VCaP (cell line): ENCODE measurements at regions not wholly inside any gene's neighbourhood (a gene's known extent, or its start where the extent isn't known, plus 50 kb on each side); places are given as distances from the start of the nearest gene placed in this dataset.

Experiments
- H3K27ac ChIP-seq: fragments of 450-650 bp; 2 replicates; pipeline ENCODE4 v1.5.1; 2017
- TF ChIP-seq, protein P1 (sequence below): fragments of 450-650 bp; conservative IDR thresholded peaks from 2 replicates; pipeline ENCODE4 v1.5.1; 2017; ENCODE audit warnings: mild to moderate bottlenecking, moderate library complexity

DNA sequence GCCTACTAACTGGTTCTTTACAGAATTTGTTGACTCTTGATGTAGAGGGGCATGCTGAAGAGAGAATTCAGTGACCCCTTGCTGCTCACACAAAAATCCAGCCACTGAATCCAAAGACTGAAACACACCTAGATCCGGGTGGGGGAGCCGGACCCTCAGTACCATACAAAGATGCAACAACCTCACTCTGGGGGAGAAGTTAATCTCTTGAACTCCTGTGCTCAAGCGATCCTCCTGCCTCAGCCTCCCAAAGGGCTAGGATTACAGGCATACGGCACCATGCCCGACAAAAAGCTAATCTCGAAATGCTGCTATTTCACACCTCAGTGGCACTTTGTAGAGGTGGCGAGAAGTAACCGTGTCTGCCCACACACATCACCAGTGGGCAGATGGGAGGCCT lies 88.8 kb upstream of the HELT start:
- TF ChIP-seq, protein P1, sequence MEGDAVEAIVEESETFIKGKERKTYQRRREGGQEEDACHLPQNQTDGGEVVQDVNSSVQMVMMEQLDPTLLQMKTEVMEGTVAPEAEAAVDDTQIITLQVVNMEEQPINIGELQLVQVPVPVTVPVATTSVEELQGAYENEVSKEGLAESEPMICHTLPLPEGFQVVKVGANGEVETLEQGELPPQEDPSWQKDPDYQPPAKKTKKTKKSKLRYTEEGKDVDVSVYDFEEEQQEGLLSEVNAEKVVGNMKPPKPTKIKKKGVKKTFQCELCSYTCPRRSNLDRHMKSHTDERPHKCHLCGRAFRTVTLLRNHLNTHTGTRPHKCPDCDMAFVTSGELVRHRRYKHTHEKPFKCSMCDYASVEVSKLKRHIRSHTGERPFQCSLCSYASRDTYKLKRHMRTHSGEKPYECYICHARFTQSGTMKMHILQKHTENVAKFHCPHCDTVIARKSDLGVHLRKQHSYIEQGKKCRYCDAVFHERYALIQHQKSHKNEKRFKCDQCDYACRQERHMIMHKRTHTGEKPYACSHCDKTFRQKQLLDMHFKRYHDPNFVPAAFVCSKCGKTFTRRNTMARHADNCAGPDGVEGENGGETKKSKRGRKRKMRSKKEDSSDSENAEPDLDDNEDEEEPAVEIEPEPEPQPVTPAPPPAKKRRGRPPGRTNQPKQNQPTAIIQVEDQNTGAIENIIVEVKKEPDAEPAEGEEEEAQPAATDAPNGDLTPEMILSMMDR, result no peak
- H3K27ac ChIP-seq, result no peak overlapping the region

DNA sequence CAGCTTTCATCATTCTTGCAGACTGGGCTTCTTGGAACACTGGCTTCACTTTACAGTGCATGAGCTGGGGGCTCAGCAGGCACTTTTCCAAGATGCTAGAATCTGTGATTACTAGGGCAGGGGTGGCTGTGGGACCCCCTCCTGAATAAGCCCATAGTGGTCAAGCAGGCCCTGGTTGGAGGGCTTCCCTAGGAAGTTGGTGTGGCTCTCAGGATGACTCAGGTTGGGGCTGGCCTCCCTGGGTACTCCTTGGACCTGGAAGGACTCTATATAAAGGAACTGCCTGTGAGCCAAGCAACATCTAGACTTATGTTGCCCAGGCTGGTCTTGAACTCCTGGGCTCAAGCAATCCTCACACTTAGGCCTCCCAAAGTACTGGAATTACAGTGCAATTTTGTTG lies 88.3 kb upstream of the HELT start:
- H3K27ac ChIP-seq, result no peak overlapping the region
- TF ChIP-seq, protein P1, result no peak

DNA sequence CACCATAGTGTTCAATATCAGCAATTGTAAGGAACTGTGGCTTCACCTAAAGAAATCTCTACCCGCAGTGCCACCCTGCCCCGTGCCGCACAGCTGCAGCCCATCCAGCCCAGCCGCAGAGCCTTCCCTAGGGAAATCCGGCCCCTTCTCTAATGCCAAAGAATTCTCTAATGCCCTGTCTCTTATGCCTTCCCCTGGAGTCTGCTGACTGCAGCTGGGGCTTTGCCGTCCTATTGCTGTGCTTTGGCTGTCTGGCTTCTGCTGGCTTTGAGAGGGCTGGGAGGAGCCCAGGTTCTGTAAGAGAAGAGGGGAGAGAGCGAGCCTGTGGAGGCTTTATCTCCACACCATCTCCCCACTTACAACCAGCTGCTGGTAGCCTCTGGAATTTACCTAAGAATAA lies 85.9 kb upstream of the HELT start:
- TF ChIP-seq, protein P1, result no peak
- H3K27ac ChIP-seq, result no peak overlapping the region

DNA sequence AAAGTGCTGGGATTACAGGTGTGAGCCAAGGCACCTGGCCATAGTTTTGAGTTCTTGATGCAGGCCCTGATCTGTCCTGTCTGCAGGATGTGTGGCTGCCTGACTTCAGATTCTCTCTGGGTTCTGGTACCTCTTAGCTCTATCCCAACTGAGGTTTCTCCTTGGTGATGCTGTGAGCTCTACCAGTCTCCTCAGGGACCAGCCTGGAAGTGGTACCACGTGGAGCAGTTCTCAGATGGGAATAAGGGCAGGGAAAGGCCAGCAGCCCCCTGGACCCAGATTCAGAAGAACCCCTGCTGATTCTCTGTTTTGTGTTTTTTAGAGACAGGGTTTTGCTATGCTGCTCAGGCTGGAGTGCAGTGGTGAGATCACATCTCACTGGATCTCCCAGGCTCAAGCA lies 85.0 kb upstream of the HELT start:
- TF ChIP-seq, protein P1, result no peak
- no peak overlapping the region for H3K27ac ChIP-seq

DNA sequence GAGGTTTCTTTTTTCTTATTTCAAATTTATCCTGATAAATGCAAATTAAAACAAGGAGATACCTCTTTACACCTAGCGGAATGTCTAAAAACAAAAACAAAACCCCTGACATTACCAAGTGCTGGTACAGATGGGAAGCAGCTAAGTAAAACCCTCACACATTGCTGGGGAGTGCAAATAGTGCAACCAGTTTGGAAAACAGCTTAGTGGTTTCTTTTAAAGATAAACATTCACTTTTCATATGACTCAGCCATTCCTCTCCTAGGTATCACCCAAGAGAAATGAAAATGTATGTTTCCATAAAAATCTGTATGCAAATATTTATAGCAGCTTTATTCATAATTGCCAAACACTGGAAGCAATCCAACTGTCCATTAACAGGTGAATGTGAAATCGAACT lies 84.1 kb upstream of the HELT start:
- H3K27ac ChIP-seq, result no peak overlapping the region
- TF ChIP-seq, protein P1, result no peak

DNA sequence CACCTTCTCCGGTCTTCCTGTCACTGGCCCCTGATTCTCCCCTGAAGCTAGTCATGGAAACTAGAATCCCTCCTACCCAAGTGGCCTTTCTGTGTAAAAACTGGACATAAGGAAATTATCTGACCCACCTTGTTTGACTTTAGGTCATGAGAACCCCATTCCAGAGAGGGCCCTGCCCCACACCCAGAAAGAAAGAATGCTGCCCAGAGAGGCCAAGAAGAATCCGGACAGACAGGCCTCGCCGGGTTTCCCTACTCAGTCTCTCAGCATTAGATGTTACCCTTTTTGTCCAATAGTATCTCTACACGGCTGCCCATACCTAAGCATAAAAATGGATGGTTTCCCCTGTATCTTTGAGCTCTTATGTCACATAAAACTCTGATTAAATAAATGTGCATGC lies 83.3 kb upstream of the HELT start:
- TF ChIP-seq, protein P1, result no peak
- no peak overlapping the region for H3K27ac ChIP-seq

DNA sequence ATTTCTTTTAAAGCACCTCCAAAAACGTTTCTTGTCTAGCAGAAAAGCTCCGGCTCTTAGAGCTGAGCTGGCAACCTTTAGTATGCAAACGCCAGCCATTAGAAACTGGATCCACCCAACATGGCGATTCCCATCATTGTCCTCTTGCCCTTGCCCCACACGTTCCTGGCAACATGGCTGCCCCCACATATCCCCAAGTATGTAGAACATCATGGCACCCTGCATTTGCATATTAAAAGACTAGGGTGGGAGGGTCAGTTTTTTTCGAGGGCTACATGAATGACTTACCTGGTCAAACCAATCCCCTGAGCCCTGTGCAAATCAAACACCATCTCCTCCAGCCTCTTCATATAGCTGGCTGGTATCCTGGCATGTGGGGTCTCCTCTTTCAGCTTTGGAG lies 82.2 kb upstream of the HELT start:
- H3K27ac ChIP-seq, result peak overlapping the region; percentile 70
- TF ChIP-seq, protein P1, result no peak
